Hepatocyte (in vitro differentiated cells): ENCODE measurements at regions not wholly inside any gene's neighbourhood (a gene's known extent, or its start where the extent isn't known, plus 50 kb on each side); places are given as distances from the start of the nearest gene placed in this dataset.

Source experiments
- DNase-seq: peaks from one replicate; pipeline ENCODE4 v3.0.0-alpha.2; 2016; ENCODE audit warnings: low spot score
- H2AFZ ChIP-seq: fragments of 200-600 bp; sonication (generic); 2 replicates; pipeline ENCODE4 v1.6.0; 2016; ENCODE audit warnings: antibody characterized with exemption, mild to moderate bottlenecking
- H3K27ac ChIP-seq: fragments of 200-600 bp; sonication (generic); 2 replicates; pipeline ENCODE4 v1.5.1; 2016; ENCODE audit warnings: mild to moderate bottlenecking
- H3K27me3 ChIP-seq: fragments of 200-600 bp; sonication (generic); 2 replicates; pipeline ENCODE4 v1.6.1; 2016
- H3K36me3 ChIP-seq: fragments of 200-600 bp; sonication (generic); replicated peaks from 2 replicates; pipeline ENCODE4 v1.5.1; 2016; ENCODE audit warnings: low read depth; ENCODE audit not compliant: insufficient read depth
- H3K4me1 ChIP-seq: fragments of 200-600 bp; sonication (generic); 2 replicates; pipeline ENCODE4 v1.5.1; 2016; ENCODE audit warnings: mild to moderate bottlenecking, moderate library complexity; ENCODE audit not compliant: insufficient read depth
- H3K4me2 ChIP-seq: fragments of 200-600 bp; sonication (generic); 2 replicates; pipeline ENCODE4 v1.6.0; 2016
- H3K4me3 ChIP-seq: fragments of 200-600 bp; sonication (generic); 2 replicates; pipeline ENCODE4 v1.5.1; 2016; ENCODE audit warnings: mild to moderate bottlenecking
- H3K79me2 ChIP-seq: fragments of 200-600 bp; sonication (generic); 2 replicates; pipeline ENCODE4 v1.6.0; 2017; ENCODE audit warnings: mild to moderate bottlenecking
- H3K9me2 ChIP-seq: fragments of 200-600 bp; sonication (generic); replicated peaks from 2 replicates; pipeline ENCODE4 v1.6.0; 2017; ENCODE audit warnings: mild to moderate bottlenecking; ENCODE audit not compliant: insufficient read depth
- H3K9me3 ChIP-seq: fragments of 200-600 bp; sonication (generic); 2 replicates; pipeline ENCODE4 v1.5.1; 2016; ENCODE audit warnings: low read depth, mild to moderate bottlenecking
- H4K20me1 ChIP-seq: fragments of 200-600 bp; sonication (generic); 2 replicates; pipeline ENCODE4 v1.6.0; 2016; ENCODE audit warnings: mild to moderate bottlenecking; ENCODE audit not compliant: insufficient read depth, poor library complexity, severe bottlenecking
- EZH2 ChIP-seq: fragments of 200-600 bp; sonication (generic); IDR thresholded peaks from 2 replicates; pipeline ENCODE4 v1.6.1; 2016; ENCODE audit warnings: antibody characterized with exemption, mild to moderate bottlenecking, borderline replicate concordance
- EZH2phosphoT487 ChIP-seq: fragments of 200-600 bp; sonication (generic); IDR thresholded peaks from one replicate; pipeline ENCODE4 v1.6.1; 2018; ENCODE audit warnings: antibody characterized with exemption, mild to moderate bottlenecking, low read depth, moderate library complexity; ENCODE audit not compliant: unreplicated experiment, severe bottlenecking
- WGBS: methylation state at CpG from one replicate; pipeline ENCODE4 v1.1.6; 2016; ENCODE audit warnings: low lambda C conversion rate; ENCODE audit errors: missing lambda C conversion rate; 5-methylcytosine and 5-hydroxymethylcytosine counted together
- TF ChIP-seq, protein P1 (sequence below): fragments of 200-600 bp; sonication (generic); IDR thresholded peaks from 2 replicates; pipeline ENCODE4 v1.5.1; 2016; ENCODE audit warnings: antibody characterized with exemption, mild to moderate bottlenecking; ENCODE audit not compliant: poor library complexity

DNA sequence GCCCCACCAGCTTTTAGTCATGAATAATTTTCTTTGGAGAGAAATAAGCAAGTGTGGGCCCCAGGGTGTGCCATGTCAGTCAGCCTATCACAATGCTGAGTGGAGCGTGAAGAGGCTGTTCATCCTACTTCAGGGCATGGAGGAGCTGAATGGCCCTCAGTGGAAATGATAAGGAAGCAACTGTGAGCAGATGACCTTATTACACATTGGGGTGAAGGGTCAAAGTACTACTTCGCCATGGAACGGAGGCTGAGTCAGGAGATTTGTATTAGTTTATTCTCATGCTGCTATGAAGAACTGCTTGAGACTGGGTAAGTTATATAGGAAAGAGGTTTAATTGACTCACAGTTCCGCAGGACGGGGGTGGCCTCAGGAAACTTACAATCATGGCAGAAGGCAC is 231.0 kb upstream of the ADAMTS16 start:
- Histone ChIP-seq H3K27me3 (no peaks in the 10 kb centered on the region), H3K27ac (no peak overlapping the region), H3K9me3 (no peaks in the 10 kb centered on the region), H3K79me2 (no peaks in the 10 kb centered on the region), H3K9me2 (no peaks in the 10 kb centered on the region), H2AFZ (no peak overlapping the region), H3K4me1 (no peaks in the 10 kb centered on the region), H3K4me3 (no peak overlapping the region), H3K36me3 (no peaks in the 10 kb centered on the region), H4K20me1 (no peaks in the 10 kb centered on the region), H3K4me2 (no peak overlapping the region)
- 93% methylated on average over 5 of the region's 5 CpGs for WGBS
- TF ChIP-seq EZH2 (no peak), EZH2phosphoT487 (no peak)
- TF ChIP-seq, protein P1, sequence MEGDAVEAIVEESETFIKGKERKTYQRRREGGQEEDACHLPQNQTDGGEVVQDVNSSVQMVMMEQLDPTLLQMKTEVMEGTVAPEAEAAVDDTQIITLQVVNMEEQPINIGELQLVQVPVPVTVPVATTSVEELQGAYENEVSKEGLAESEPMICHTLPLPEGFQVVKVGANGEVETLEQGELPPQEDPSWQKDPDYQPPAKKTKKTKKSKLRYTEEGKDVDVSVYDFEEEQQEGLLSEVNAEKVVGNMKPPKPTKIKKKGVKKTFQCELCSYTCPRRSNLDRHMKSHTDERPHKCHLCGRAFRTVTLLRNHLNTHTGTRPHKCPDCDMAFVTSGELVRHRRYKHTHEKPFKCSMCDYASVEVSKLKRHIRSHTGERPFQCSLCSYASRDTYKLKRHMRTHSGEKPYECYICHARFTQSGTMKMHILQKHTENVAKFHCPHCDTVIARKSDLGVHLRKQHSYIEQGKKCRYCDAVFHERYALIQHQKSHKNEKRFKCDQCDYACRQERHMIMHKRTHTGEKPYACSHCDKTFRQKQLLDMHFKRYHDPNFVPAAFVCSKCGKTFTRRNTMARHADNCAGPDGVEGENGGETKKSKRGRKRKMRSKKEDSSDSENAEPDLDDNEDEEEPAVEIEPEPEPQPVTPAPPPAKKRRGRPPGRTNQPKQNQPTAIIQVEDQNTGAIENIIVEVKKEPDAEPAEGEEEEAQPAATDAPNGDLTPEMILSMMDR, result no peak
- DNase-seq, result no peak

DNA sequence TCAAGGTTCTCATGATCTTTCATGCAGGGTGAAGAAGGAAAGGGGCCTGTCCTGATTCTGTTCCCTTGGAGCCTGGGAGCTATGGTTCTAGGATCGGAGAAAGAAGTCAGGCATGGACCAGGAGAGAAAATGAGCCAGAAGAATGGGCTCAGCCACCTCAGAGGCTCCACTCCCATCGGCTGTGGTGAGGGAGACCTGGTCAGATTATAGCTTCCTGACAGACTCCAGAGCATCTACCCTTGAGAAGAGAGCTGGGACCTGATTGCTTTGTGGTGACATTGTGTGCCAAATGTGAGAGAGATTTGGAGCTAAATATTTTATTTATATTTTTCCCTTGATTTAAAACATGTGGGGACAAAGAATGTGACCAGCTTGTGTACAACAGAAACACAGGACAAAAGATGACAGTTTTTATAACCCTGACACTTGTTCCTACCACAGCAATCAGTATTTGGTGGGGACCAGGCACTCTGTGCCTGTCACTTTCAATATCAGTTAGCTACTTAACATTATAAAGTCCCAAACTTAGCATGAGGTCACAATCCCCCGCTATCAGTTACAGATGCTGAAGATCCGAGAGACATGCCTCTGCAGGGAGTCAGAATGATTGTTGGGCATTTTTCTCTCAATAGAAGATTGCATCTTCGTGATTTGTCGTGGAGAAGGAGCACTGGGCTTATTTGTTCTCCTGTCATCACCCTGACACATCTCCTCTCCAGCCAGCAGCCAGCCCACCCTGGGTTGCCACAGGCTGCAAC is 228.3 kb upstream of the ADAMTS16 start:
- WGBS, result 75% methylated on average over 6 of the region's 6 CpGs
- Histone ChIP-seq H3K9me3 (no peaks in the 10 kb centered on the region), H3K4me2 (no peak overlapping the region), H3K9me2 (no peaks in the 10 kb centered on the region), H3K27me3 (peaks cover 5% of the 10 kb centered on the region), H3K27ac (no peak overlapping the region), H2AFZ (no peak overlapping the region), H3K4me3 (no peak overlapping the region), H3K79me2 (no peaks in the 10 kb centered on the region), H3K4me1 (no peaks in the 10 kb centered on the region), H3K36me3 (no peaks in the 10 kb centered on the region), H4K20me1 (no peaks in the 10 kb centered on the region)
- TF ChIP-seq, protein P1, result no peak
- TF ChIP-seq EZH2phosphoT487 (no peak), EZH2 (no peak)
- DNase-seq, result no peak

DNA sequence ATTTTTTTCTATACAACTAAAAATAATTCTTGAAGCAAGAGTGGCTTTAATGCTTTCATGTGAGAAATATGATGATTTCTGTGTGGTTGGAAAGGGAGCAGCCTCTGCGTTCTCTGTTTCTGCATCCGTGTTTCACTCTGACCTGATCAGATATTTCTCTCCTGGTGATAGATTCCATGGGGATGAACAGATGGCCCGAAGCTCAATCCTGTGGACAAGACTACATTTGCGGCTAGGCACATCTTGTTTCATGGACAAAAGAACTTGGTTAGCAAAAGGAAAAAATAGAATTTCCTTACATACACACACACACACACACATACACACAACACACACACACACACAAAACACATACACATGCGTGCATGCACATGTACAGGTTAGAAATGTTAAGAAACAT is 218.2 kb upstream of the ADAMTS16 start:
- Histone ChIP-seq H2AFZ (no peak overlapping the region), H3K4me1 (no peaks in the 10 kb centered on the region), H3K4me2 (no peak overlapping the region), H4K20me1 (no peaks in the 10 kb centered on the region), H3K36me3 (no peaks in the 10 kb centered on the region), H3K9me2 (no peaks in the 10 kb centered on the region), H3K79me2 (no peaks in the 10 kb centered on the region), H3K27me3 (peaks cover 3% of the 10 kb centered on the region), H3K27ac (no peak overlapping the region), H3K4me3 (no peak overlapping the region), H3K9me3 (no peaks in the 10 kb centered on the region)
- no peak for DNase-seq
- no peak for TF ChIP-seq EZH2phosphoT487
- TF ChIP-seq EZH2, result no peak
- TF ChIP-seq, protein P1, result no peak
- WGBS, result 74% methylated on average over 5 of the region's 5 CpGs
